H54 (cell line): ENCODE measurements at regions not wholly inside any gene's neighbourhood (a gene's known extent, or its start where the extent isn't known, plus 50 kb on each side); places are given as distances from the start of the nearest gene placed in this dataset.
"Not testable (repeated sequence)": the region's sequence is repeated elsewhere in the genome, so short reads cannot be mapped to it uniquely, and the experiment has no call there.

Source experiments
- DNase-seq: peaks from one replicate; pipeline ENCODE4 v3.0.0; 2011; ENCODE audit warnings: low spot score, mixed read lengths; ENCODE audit not compliant: insufficient read length
- FAIRE-seq: peaks from 3 replicates; lab custom pipeline; 2011; peaks lifted over from hg19 to GRCh38; lab: Jason Lieb, UNC
- POLR2A ChIP-seq: IDR thresholded peaks from 2 replicates; pipeline ENCODE4 v1.6.1; 2011; ENCODE audit warnings: low read depth, mild to moderate bottlenecking, low read length

DNA sequence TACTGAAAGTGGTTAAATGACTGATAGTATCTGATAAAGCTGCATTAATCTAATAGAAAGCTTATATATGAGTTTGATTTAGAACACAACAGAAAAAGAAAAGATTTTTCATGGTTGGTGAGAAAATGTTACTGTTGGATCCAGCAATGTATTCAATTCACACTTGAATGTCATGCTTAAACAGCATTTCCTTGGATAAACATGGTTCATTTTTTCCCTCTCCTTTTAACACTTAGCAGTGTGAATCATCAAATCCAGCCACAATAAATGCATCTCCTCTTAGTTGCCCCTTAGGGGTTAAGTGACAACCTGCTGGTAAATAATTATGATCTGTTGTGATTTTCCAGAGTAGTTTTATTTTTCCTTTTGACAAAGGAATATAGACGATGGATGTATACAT lies 74.9 kb upstream of the GRIP1 start:
- no peak for DNase-seq
- FAIRE-seq: no peak
- no peak for TF ChIP-seq POLR2A

DNA sequence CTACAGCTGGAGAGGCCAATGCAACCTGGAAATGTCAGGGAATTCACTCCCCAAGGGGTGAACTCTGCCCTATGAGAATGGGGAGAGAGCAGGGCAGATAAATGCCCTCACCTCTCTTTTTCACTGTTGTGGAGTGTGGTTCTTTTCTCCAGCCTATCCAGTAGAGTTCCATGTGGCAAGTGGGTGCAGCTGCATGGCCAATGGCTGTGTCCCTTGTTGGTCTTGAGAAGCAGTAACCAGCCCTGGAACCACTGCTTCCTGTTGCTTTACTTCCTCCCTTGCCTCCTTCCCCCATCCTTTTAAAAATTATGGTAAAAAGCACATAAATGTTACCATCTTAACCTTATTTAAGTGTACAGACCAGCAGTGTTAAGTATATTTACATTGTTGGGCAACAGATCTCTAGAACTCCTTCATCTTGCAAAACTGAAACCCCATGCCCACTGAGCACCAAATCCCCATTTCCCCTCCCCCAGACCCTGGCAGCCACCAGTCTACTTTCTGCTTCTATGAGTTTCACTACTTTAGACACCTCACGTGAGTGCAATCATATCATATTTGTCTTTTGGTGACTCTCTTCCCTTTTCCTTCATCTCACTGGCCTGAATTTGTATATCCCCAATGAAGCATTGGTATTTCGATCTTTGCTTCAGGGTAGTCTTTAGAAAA lies 77.0 kb upstream of the GRIP1 start:
- DNase-seq (no peak), FAIRE-seq (no peak)
- no peak for TF ChIP-seq POLR2A

DNA sequence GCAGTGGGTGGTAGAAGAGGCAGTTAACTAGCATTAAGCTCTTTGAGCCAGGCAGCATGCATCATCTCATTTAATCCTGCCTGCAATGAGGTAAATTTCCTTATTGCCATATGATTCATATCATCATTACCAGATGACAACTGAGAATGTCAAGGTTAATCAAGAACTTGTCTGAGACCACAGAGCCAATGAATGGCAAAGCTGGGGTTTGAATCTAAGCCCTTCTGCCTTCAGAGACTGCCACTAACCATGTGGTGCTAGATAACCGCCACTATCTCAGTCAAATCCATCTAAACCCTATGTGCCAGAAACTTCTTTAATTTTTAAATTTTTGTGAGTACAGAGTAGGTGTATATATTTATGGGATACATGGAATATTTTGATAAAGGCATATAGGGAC lies 77.8 kb upstream of the GRIP1 start:
- DNase-seq: no peak
- TF ChIP-seq POLR2A: no peak
- no peak for FAIRE-seq

DNA sequence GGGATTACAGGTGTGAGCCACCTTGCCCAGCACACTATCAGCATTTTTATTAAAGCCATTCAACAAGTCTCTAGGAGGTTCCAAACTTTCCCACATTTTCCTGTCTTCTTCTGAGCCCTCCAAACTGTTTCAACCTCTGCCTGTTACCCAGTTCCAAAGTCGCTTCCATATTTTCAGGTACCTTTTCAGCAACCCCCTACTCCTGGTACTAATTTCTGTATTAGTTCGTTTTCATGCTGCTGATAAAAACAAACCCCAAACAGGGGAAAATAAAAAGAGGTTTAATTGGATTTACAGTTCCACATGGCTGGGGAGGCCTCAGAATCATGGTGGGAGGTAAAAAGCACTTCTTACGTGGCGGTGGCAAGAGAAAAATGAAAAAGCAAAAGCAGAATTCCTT lies 81.2 kb upstream of the GRIP1 start:
- not testable (repeated sequence) for DNase-seq, FAIRE-seq

DNA sequence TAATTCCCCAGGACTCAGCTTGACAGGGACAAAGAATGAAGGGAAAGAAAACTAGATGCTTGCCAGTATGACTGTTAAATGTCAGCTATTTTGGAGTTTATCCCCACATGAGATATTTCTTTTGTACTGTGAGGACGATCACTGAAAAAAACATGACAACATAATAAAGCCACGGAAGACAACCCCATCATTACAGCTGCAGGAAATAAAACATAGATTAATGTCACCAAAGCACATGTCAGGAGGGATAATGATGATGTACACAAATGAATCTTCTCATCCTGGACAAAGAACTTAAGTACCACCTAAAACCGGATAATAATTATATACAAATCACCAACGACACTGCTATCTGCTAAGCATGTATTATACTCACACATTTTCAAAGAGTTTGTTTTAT lies 84.6 kb upstream of the GRIP1 start:
- TF ChIP-seq POLR2A: no peak
- DNase-seq: no peak
- no peak for FAIRE-seq

DNA sequence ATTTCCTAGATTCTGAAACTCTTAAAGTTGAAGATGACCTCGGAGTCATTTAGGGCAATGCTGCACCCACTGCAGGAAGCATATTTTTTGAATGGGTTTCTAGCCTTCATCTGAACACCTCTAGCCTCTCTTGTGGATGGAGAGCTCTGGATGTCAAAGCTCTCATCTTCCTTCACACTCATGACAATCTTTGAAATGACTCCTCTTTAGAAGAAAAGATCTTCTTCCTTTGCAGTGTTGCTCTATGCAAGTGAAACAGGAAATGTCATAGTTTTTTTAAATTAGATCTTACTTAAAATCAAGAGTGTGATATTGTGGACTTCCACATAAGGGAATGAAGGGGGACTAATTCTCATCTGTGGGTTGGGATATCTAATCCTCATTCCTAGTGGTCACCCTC lies 86.3 kb upstream of the GRIP1 start:
- FAIRE-seq: no peak
- no peak for DNase-seq
- no peak for TF ChIP-seq POLR2A

DNA sequence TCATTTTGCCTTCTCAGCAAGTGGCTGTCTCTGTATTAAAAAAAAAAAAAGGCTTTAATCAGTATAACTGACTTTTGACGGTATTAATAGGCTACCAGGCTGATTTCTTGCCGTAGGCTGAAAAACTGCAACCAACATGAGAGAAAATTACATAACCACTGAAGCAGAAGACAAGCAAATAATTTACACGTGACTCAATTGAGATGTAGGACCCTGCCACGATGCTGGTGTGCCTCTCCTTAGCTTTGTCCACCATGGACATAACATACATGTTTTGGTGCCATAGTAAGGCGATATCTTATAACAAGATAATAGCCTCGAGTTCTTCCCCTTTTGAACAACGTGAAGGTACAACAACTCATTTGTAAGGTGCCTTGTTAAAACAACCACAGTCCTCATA lies 88.7 kb upstream of the GRIP1 start:
- FAIRE-seq (no peak), DNase-seq (no peak)
- TF ChIP-seq POLR2A: no peak

DNA sequence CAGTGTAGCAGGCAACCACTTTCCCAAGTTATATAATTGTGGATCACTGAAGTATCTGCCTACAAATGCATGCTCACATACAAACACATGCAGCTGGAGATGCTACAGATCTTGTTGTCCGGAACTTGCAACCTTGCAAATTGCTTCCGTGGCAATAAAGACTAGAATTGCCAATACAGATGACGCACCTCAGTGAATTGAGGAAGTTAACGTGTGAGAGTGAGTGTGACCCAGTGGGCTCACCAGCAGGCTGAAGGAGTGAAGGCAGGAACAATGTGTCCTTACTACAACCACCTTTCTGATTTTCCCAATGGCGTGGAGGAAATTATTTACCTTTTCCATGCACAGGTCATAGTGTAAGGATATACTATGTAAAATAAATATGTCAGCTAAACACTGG lies 89.4 kb upstream of the GRIP1 start:
- no peak for DNase-seq
- no peak for TF ChIP-seq POLR2A
- no peak for FAIRE-seq

DNA sequence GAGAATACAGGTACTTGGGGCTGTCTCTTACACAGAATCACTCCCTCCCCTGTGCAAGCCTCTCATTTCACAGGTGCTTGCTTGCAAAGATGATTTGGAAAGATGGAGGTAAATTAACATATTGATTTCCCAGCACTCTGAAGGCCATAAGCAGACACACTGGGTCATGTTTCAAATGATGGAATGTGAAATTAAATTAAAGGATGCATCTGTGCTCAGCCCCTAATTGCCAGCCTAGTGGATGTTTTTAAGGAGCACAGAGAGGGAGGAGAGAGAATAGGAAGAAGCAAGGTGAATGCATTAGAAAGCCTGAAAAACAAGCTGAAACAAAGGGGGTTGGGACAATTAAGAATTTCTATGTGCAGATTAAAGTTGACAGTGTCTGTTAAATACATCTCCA lies 96.1 kb upstream of the GRIP1 start:
- no peak for TF ChIP-seq POLR2A
- FAIRE-seq (no peak), DNase-seq (no peak)

DNA sequence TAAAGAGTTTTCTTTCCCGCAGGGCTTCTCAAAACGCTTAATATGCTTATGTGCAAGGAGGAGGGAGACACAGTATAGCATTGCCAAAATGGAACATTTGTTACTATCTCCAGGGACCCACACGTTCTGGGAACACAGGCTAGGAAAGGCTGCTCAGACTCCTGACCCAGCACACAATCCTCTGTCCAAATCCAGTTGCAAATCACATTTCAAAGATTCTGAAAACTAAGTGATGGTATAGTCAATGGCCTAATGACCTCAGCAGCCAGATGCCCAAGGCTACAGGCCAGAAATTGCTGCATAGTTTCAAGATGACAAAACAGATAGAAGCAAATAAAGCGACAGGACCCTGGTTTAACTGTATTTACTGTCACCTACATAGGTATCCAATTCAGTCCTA lies 97.0 kb upstream of the GRIP1 start:
- no peak for FAIRE-seq
- no peak for TF ChIP-seq POLR2A
- no peak for DNase-seq

DNA sequence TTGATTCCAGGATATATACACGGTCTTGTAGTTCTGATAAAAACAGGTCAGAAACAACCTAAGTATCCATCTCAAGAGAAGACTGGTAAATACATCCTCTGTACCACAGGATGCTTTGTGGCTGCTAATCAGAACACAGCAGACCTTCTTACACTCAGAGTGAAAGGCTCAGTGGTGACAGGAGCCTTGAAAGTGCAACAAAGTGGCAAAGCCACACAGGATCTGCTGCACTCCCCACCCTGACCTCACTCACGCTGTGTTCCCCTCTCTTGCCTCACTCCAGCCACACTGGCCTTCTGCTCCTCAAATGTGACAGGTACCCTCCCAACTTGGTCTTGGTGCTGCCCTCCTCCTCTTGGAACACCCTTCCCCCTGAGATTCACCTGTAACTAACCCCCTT lies 98.1 kb upstream of the GRIP1 start:
- no peak for TF ChIP-seq POLR2A
- no peak for FAIRE-seq
- DNase-seq: no peak

DNA sequence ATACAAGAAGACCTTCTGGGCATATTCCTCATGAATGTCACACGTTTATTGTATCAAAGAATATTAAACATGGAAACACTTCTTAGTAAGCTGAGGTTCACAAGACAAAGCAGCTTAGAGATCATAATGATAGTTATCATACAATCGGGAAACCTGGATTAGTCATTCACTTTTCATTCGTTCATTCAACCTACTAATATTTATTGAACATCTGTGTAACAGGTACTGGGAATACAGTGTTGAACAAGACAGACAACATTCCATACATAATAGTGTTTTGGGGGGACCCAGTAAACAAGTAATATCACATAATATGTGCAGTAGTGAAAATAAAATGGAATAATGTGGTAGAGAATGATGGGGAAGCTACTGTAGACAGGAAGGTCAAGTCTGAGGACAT lies 100.6 kb upstream of the GRIP1 start:
- no peak for TF ChIP-seq POLR2A
- FAIRE-seq: no peak
- DNase-seq: no peak

DNA sequence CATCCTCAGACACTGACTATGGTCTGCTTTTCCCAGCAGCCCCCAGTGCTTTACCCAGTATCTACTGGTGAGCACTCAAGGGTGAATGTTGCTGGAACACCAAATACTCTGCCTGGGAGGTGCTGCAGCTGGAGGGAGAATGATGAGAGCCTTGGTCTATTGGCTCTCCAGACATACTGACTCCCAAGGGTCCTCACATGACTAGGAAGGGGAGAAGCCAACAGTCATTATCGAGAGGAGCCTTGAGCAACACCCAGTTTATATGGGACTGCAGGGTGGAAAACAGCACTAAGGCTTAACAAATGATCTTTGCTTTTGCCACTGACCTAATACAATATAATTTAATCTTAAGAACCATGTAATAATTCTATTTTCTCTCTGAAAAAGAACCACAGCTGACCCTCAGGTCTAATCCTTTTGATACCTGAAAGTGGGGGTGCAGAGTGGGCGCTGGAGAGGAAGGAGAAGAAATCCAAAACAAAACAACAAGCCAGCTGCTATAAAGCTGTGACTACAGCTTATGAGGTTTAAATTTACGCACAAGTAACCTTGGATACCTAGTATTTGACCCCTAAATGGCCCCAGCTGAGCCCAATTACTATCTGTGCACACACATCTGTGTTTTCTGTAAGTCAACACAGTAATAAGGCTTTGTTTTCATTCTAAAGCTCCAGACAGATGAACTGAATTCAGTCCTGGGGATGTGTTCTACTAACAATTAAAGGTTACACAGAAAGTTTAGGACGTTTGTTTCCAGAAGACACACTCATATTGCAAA lies 107.8 kb upstream of the GRIP1 start:
- FAIRE-seq: no peak
- DNase-seq: no peak
- TF ChIP-seq POLR2A: no peak

DNA sequence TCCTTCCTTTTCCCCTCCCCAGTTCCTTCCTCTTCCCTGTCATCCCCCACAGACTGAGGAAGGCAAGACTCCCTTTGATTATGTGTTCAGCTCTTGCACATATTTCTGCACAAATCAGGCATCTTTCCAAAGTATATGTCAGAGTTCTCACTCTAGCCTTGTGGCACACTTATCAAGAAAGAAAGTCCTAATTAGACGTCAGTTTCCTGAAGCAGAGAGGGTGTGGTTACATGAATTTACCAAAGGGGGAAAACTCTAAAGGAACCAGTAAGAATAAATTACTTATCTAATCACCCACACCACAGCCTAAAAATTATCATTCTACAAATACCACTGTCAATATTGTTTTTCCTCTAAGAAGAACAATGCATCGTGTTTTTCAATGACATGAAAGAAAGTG lies 120.7 kb upstream of the GRIP1 start:
- no peak for TF ChIP-seq POLR2A
- no peak for DNase-seq
- FAIRE-seq: no peak

DNA sequence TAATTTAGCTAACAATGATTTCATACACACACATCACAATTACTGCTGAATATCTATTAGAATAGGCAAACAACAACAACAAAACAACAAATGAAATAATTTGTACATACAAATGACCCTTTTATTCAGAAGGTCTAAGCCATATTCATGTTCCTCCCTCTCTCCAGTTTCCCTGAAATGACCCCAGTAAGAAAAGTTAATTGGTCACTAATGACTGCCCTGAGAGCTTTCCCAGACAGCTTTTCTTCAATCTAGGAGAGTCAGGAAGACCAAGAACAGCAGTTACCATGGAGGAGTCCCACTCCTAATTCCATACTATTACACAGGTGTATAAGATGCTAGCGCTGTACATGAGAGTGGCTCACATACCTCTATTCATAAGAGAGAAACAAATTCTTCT lies 121.2 kb upstream of the GRIP1 start:
- no peak for TF ChIP-seq POLR2A
- DNase-seq: no peak
- no peak for FAIRE-seq
